Loucy (cell line): ENCODE measurements at regions not wholly inside any gene's neighbourhood (a gene's known extent, or its start where the extent isn't known, plus 50 kb on each side); places are given as distances from the start of the nearest gene placed in this dataset.

ENCODE experiments used
- H2AFZ ChIP-seq: fragments of 200-600 bp; sonication (generic); 2 replicates; pipeline ENCODE4 v1.6.0; 2016; ENCODE audit warnings: antibody characterized with exemption, mild to moderate bottlenecking, low read length, moderate library complexity
- H3F3A ChIP-seq: fragments of 200-600 bp; 2 replicates; pipeline ENCODE4 v1.6.0; 2016; ENCODE audit warnings: antibody characterized with exemption, low read depth, mild to moderate bottlenecking
- H3K27me3 ChIP-seq: fragments of 200-600 bp; sonication (generic); 2 replicates; pipeline ENCODE4 v1.6.1; 2014; ENCODE audit warnings: low read length, mild to moderate bottlenecking; ENCODE audit not compliant: insufficient read depth, poor library complexity, severe bottlenecking
- H3K36me3 ChIP-seq: fragments of 200-600 bp; sonication (generic); 2 replicates; pipeline ENCODE4 v1.6.1; 2016; ENCODE audit warnings: low read length; ENCODE audit not compliant: insufficient read depth
- H3K4me1 ChIP-seq: fragments of 200-600 bp; sonication (generic); 2 replicates; pipeline ENCODE4 v1.5.1; 2014; ENCODE audit warnings: low read length, mild to moderate bottlenecking; ENCODE audit not compliant: insufficient read depth, poor library complexity, severe bottlenecking
- H3K4me2 ChIP-seq: fragments of 200-600 bp; sonication (generic); 2 replicates; pipeline ENCODE4 v1.6.0; 2014; ENCODE audit warnings: antibody characterized with exemption, low read length, low read depth, mild to moderate bottlenecking; ENCODE audit not compliant: poor library complexity, severe bottlenecking
- H3K4me3 ChIP-seq: fragments of 200-600 bp; sonication (generic); 2 replicates; pipeline ENCODE4 v1.5.1; 2014; ENCODE audit warnings: low read length, mild to moderate bottlenecking, mixed read lengths; ENCODE audit not compliant: poor library complexity, severe bottlenecking
- H3K79me2 ChIP-seq: fragments of 200-600 bp; sonication (generic); 2 replicates; pipeline ENCODE4 v1.6.1; 2014; ENCODE audit warnings: low read length; ENCODE audit not compliant: insufficient read depth
- H3K9ac ChIP-seq: fragments of 200-600 bp; sonication (generic); 2 replicates; pipeline ENCODE4 v1.6.0; 2014; ENCODE audit warnings: mild to moderate bottlenecking, low read depth, low read length, moderate library complexity; ENCODE audit not compliant: poor library complexity, severe bottlenecking
- H3K9me2 ChIP-seq: fragments of 200-600 bp; sonication (generic); replicated peaks from 2 replicates; pipeline ENCODE4 v1.6.1; 2016; ENCODE audit warnings: low read depth, low read length, mixed read lengths
- H3K9me3 ChIP-seq: fragments of 200-600 bp; sonication (generic); 2 replicates; pipeline ENCODE4 v1.6.1; 2014; ENCODE audit warnings: mild to moderate bottlenecking, antibody characterized with exemption, low read length, low read depth; ENCODE audit not compliant: insufficient read depth
- H4K20me1 ChIP-seq: fragments of 200-600 bp; sonication (generic); 2 replicates; pipeline ENCODE4 v1.6.0; 2014; ENCODE audit warnings: antibody characterized with exemption, low read length, mild to moderate bottlenecking; ENCODE audit not compliant: insufficient read depth, poor library complexity, severe bottlenecking
- EZH2phosphoT487 ChIP-seq: fragments of 200-600 bp; IDR thresholded peaks from 2 replicates; pipeline ENCODE4 v1.6.1; 2018; ENCODE audit warnings: antibody characterized with exemption, mild to moderate bottlenecking, moderate library complexity, borderline replicate concordance
- TF ChIP-seq, protein P1 (sequence below): fragments of 200-600 bp; sonication (generic); conservative IDR thresholded peaks from 2 replicates; pipeline ENCODE4 v1.5.1; 2014; ENCODE audit warnings: mild to moderate bottlenecking, antibody characterized with exemption, low read length

DNA sequence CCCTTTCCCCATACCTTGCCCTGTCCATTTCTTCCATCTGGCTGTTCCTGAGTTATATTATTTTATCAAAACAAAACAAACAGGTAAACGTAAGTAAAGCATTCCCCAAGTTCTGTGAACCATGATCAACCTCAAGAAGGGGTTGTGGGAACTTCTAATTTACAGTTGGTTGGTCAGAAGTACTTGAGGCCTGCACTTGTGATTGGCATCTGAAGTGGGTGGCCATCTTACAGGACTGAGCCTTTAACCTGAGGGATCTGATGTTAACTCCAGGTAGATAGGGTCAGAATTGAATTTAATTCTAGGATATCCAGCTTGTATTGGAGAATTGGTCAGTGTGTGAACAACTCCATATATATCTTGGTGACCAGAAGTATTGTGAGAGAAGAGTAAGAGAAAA lies 77.0 kb downstream of the DIO2 start:
- Histone ChIP-seq H3K4me3 (no peak overlapping the region), H3F3A (no peaks in the 10 kb centered on the region), H3K4me2 (no peak overlapping the region), H3K79me2 (no peaks in the 10 kb centered on the region), H3K9me3 (peaks cover 11% of the 10 kb centered on the region; the same call in 1 of the 2 replicates), H3K36me3 (no peaks in the 10 kb centered on the region), H2AFZ (no peak overlapping the region), H3K4me1 (no peaks in the 10 kb centered on the region), H3K27me3 (no peaks in the 10 kb centered on the region), H4K20me1 (no peaks in the 10 kb centered on the region), H3K9ac (no peak overlapping the region), H3K9me2 (no peaks in the 10 kb centered on the region)
- no peak for TF ChIP-seq EZH2phosphoT487
- TF ChIP-seq, protein P1, sequence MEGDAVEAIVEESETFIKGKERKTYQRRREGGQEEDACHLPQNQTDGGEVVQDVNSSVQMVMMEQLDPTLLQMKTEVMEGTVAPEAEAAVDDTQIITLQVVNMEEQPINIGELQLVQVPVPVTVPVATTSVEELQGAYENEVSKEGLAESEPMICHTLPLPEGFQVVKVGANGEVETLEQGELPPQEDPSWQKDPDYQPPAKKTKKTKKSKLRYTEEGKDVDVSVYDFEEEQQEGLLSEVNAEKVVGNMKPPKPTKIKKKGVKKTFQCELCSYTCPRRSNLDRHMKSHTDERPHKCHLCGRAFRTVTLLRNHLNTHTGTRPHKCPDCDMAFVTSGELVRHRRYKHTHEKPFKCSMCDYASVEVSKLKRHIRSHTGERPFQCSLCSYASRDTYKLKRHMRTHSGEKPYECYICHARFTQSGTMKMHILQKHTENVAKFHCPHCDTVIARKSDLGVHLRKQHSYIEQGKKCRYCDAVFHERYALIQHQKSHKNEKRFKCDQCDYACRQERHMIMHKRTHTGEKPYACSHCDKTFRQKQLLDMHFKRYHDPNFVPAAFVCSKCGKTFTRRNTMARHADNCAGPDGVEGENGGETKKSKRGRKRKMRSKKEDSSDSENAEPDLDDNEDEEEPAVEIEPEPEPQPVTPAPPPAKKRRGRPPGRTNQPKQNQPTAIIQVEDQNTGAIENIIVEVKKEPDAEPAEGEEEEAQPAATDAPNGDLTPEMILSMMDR, result no peak

- H3K36me3 ChIP-seq, result no peaks in the 10 kb centered on the region
- H3K4me1 ChIP-seq, result no peaks in the 10 kb centered on the region
- H3K79me2 ChIP-seq, result no peaks in the 10 kb centered on the region
- H3K27me3 ChIP-seq, result no peaks in the 10 kb centered on the region
- no peaks in the 10 kb centered on the region for H3K9me2 ChIP-seq
- no peak overlapping the region for H3K9ac ChIP-seq
- H3F3A ChIP-seq, result no peaks in the 10 kb centered on the region
- H3K9me3 ChIP-seq, result peaks cover 11% of the 10 kb centered on the region; the same call in 1 of the 2 replicates
- H4K20me1 ChIP-seq, result no peaks in the 10 kb centered on the region
- no peak overlapping the region for H3K4me3 ChIP-seq
- no peak overlapping the region for H3K4me2 ChIP-seq
- no peak for TF ChIP-seq EZH2phosphoT487
- no peak overlapping the region for H2AFZ ChIP-seq
Measured at GRCh38 chr14:80133457-80133856, 77.8 kb downstream of the DIO2 start.

DNA sequence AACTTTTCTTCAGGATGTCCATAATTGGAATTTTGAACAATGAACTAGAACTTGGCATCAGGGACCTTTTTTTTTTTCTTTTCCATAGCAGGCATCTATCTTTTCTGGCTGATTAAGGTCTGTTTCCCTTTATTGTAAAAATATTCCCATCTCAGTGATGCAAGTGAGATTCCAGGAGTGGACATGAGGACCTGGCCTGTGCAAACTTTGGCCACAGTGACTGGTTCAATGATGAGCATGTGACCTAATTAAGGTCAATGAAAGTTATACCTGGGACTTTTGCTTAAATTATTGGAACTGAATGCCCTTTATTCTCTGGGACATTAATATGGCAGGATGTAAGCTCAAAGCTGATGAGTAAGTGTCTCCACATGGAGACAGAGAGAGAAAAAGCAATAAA lies 83.8 kb downstream of the DIO2 start:
- Histone ChIP-seq H3K9ac (no peak overlapping the region), H3K9me3 (no peaks in the 10 kb centered on the region), H3K9me2 (no peaks in the 10 kb centered on the region), H3K4me3 (no peak overlapping the region), H3K27me3 (no peaks in the 10 kb centered on the region), H2AFZ (no peak overlapping the region), H3K79me2 (no peaks in the 10 kb centered on the region), H3F3A (no peaks in the 10 kb centered on the region), H3K4me1 (no peaks in the 10 kb centered on the region), H3K36me3 (no peaks in the 10 kb centered on the region), H4K20me1 (no peaks in the 10 kb centered on the region), H3K4me2 (no peak overlapping the region)
- TF ChIP-seq, protein P1, result no peak

DNA sequence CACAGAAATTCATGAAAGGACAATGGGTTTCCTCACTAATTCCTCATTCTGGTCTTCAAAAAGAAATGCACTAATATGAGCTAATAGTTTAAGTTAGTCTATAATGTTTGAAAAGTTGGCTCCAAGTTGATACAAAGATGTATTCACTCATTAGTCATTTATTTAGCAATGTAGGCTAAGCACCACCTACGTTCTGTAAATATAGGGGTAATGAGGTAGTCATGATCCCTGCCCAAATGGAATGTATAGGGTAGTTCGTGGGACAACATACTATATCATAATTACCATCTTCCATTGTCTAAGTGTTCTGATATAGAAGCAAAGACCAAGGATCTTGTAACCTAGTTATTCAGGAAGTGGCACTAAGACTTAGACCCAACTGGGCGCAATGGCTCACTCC lies 86.5 kb downstream of the DIO2 start:
- Histone ChIP-seq H3F3A (no peaks in the 10 kb centered on the region), H3K4me2 (no peak overlapping the region), H2AFZ (no peak overlapping the region), H3K4me1 (no peaks in the 10 kb centered on the region), H3K4me3 (no peak overlapping the region), H3K9me3 (0 out of 2 replicates have a peak, but pooled peaks cover 3% of the 10 kb centered on the region), H3K9me2 (no peaks in the 10 kb centered on the region), H3K36me3 (no peaks in the 10 kb centered on the region), H4K20me1 (no peaks in the 10 kb centered on the region), H3K79me2 (no peaks in the 10 kb centered on the region), H3K27me3 (no peaks in the 10 kb centered on the region), H3K9ac (no peak overlapping the region)
- no peak for TF ChIP-seq EZH2phosphoT487
- TF ChIP-seq, protein P1, result no peak
